Pons (tissue), 1 donor: ENCODE measurements at regions not wholly inside any gene's neighbourhood (a gene's known extent, or its start where the extent isn't known, plus 50 kb on each side); places are given as distances from the start of the nearest gene placed in this dataset.
"Not testable (repeated sequence)": the region's sequence is repeated elsewhere in the genome, so short reads cannot be mapped to it uniquely, and the experiment has no call there.

Experiments used
- DNase-seq: peaks from one replicate; pipeline ENCODE4 v3.0.0-alpha.2; 2016; ENCODE audit warnings: low spot score

GRCh38 chr6:103617642-103618041 lies 1242.1 kb downstream of the HACE1 start:
- no peak for DNase-seq

- DNase-seq: no peak
Measured at GRCh38 chr6:103587722-103588121, 1272.0 kb downstream of the HACE1 start.

GRCh38 chr6:103578115-103578514 lies 1281.6 kb downstream of the HACE1 start:
- no peak for DNase-seq

- DNase-seq: no peak
Measured at GRCh38 chr6:103570431-103570830, 1289.3 kb downstream of the HACE1 start.

GRCh38 chr6:103554911-103555310 lies 1304.8 kb downstream of the HACE1 start:
- DNase-seq: no peak

- no peak for DNase-seq
Measured at GRCh38 chr6:103538381-103538780, 1321.3 kb downstream of the HACE1 start.

GRCh38 chr6:103534814-103535213 lies 1324.9 kb downstream of the HACE1 start:
- no peak for DNase-seq

GRCh38 chr6:103534095-103534494 lies 1325.6 kb downstream of the HACE1 start:
- DNase-seq: no peak

GRCh38 chr6:103522045-103522444 lies 1337.7 kb downstream of the HACE1 start:
- no peak for DNase-seq

GRCh38 chr6:103516336-103516735 lies 1343.4 kb downstream of the HACE1 start:
- no peak for DNase-seq

GRCh38 chr6:103507052-103507451 lies 1352.7 kb downstream of the HACE1 start:
- DNase-seq: no peak

GRCh38 chr6:103505155-103505518 lies 1354.6 kb downstream of the HACE1 start:
- DNase-seq: no peak

- no peak for DNase-seq
Measured at GRCh38 chr6:103504501-103505154, 1355.1 kb downstream of the HACE1 start.

GRCh38 chr6:103496588-103496987 lies 1363.1 kb downstream of the HACE1 start:
- DNase-seq: not testable (repeated sequence)

GRCh38 chr6:103456652-103457051 lies 1403.1 kb downstream of the HACE1 start:
- DNase-seq: no peak

GRCh38 chr6:103455275-103455674 lies 1404.4 kb downstream of the HACE1 start:
- no peak for DNase-seq

GRCh38 chr6:103409475-103409874 lies 1450.2 kb downstream of the HACE1 start:
- DNase-seq: no peak

- DNase-seq: no peak
Measured at GRCh38 chr6:103405321-103405720, 1454.4 kb downstream of the HACE1 start.

GRCh38 chr6:103404799-103405198 lies 1454.9 kb downstream of the HACE1 start:
- no peak for DNase-seq

GRCh38 chr6:103396768-103397167 lies 1463.0 kb downstream of the HACE1 start:
- no peak for DNase-seq

- no peak for DNase-seq
Measured at GRCh38 chr6:103379272-103379671, 1480.4 kb downstream of the HACE1 start.

GRCh38 chr6:103367212-103367611 lies 1492.5 kb downstream of the HACE1 start:
- no peak for DNase-seq

- DNase-seq: no peak
Measured at GRCh38 chr6:103356531-103356930, 1503.2 kb downstream of the HACE1 start.

- no peak for DNase-seq
Measured at GRCh38 chr6:103344554-103345163, 1515.1 kb downstream of the HACE1 start.
